ENCODE measurements at regions not wholly inside any gene's neighbourhood (a gene's known extent, or its start where the extent isn't known, plus 50 kb on each side); places are given as distances from the start of the nearest gene placed in this dataset.

DNA sequence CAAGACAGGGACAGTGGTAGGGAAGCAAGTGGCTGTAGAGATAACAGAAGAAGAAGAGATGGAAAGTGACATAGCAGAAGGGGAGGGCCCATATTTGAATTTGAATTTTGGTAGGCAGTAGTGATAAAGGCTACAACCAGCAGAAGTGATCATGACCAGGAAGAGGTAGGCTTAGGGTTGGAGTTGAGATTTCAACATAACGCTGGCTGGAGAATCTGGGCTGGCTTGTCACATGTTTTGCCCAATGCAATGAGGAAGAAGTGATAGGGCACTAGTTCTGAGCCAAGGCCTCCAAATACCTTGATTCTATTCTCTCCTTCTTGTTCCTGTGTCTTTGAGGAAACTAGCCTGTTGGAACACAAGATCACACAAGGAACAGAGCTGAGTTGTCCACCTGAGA is 69.4 kb downstream of the SCG2 start:
- DNase-seq: no peak

DNA sequence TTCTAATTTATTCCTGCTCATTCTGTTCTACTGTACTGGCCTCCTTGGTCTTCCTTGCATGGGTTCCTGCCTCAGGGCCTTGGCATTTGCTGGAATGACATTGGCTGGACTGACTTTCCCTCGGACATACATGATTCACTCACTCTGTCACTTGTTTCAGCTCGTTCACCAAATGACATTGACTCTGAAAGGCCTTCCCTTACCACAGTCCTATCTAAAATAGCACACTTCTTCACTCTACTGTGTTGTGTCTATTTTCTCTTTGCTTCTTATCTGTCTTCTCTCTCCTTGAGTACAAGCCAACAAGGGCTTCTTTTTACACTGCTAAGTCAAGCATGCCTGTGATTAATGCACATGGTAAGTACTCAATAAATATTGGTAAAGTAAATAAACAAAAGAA is 65.6 kb downstream of the SCG2 start:
- DNase-seq: no peak

DNA sequence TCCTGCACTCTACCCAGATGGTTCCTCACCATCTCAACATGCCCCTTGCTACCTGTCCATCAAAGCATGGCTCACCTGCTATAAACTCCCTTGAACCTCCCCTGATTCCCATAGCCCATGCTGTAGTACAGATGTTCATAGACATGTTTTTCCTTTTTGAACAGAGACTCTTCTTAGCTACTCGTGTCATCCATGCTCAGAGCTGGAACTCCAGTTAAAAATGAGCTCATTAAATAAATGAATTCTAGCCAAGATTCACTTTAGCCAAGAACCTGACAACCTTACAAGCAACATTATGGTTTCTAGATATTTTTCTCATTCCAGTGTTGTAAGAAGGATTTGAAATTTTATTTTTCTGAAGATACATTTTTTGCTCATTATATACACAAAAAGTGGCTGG is 65.0 kb downstream of the SCG2 start:
- DNase-seq: no peak

DNA sequence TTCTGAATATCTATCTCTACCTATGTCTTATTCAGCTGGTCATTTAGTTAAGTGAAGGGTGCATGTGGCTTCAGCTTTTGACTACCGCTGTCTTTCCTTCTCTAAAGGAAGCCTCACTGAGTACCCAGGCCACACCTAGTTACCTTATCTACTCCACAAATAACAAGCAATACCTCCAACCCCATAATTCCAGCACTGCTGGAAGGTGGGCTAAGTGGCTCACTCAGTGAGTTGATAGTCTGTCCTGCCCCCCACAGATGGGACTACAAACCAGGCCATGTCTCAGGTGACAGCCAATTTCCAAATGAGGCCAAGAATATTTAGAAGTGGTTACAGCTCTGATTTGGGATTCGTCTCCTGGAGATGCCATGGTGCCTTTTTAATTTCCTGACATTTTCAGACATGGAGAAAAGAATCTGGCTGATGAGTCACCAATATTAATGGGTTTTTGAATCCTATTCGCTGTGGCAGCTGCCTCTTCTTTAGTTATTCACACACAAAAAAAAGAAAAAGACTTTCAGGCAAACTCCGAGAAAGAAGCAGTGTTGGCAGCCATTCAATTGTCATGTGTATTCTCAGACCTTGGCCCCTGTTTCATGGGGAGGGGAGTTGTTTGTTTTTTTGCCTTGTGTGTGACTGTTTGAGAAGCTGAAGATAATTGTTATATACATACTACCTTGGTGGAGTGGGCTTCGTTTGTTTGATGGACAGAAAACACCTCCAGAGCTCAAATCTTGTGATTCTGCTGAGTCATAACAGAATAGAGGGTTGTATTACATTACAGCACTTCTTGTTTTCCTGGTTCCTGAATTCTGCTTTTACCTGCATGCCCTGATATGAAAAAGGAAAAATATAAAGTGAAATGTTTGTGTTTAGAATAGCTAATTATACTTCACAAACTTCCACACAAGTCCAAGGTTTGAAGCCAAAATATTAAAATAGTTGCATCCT is 64.2 kb downstream of the SCG2 start:
- DNase-seq: peak; percentile 4

DNA sequence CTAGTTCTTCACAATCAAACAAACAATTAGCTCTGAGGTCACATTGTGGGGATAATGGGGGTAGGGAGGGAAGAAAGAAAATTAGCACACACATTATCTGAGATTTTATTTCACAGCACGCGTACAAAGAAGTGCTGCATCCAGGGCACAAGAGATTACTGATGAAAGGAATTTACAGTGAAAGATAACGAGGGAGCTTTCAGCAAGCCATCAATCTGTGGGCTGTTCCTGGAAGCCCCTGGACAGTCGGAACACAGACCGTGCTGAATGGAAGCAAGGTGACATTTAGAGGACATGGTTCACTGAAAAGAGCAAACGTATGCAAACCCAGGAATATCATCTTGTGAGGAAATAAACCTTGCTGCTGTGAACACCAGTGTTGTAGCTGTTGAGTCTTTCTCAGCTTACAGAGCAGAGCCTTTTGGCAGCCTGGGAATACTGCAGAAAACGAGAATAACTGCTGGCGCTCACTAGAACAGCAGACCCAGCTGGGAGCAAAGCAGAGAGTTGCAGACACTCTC is 63.2 kb downstream of the SCG2 start:
- DNase-seq: peak; percentile 14

DNA sequence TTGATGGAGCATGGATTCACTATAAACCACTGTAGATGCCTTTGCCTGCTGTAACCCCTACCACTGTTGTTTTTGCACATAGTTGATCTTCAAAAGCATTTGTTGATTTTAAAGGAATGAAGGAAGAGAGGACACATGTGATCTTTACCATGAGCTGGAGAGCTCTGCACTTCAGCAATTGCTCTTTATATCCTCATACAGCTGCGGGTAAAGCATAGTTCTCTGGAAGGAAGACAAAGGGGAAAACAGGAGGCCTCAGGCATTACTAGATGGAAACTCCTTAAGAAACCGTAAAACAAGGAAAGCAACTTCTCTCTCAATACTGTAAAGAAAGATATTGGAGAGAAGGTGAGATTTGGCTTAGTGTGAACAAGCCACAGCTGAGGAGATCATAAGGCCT is 60.6 kb downstream of the SCG2 start:
- no peak for DNase-seq

DNA sequence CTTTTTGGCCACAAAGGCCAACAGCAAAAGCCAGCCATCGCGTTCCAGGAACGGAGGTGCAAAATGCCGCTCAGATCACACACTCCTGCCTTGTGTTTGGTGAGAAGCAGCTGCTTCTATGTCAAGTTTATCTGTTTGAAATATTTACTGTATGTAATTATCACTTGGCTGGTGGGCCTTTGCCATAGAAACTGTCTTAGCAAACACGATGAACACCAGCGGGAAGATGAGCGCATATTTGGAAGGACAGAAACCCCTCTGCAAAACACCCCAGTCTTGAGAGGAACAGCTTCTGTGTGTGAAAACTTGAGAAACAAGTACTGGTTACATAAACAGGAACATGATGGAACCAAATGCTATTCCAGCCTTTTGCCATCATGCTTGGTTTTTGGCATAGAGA is 59.7 kb downstream of the SCG2 start:
- DNase-seq: no peak

DNA sequence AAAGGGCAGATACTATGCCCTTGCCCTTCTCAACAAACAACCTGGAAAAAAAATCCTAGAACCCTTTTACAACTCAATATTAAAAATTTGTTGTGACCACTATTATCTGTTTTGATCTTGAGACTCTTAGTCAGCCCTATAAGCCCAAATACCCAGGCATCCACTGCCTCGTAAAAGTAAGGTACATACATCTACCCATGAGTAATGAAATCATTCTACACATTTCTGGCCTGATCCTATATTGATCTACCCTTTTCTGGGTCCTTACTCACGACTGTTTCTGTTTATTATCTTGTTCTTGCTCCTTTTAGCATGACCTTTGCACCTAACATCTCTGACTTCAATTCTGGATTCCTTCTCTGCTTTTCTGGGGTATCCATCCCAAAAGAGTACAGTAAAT is 56.8 kb downstream of the SCG2 start:
- no peak for DNase-seq

DNA sequence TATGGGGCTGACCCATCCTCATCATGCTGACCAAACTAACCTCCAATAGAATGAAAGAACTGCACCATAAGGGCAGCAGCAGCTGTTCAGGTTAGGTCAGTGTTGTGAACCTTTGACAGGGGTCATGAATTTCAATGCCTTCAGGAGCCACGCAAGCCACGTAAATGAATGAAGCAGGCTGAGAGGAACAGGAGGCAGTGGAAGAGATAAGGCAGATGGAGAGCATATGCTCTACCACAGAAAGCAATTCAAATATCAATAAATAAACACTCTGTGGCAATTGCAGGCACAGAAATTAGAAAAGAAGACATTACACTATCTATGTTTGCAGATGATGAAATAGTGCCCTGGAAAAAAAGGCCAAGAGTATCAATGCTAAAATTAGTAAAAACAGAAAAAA is 56.3 kb downstream of the SCG2 start:
- DNase-seq: peak; percentile 84

Measured in NCI-H1694 treated with DMSO at 0.1 percent for 48 hours (cell line).